Medulla oblongata (tissue), 1 donor: ENCODE measurements at regions not wholly inside any gene's neighbourhood (a gene's known extent, or its start where the extent isn't known, plus 50 kb on each side); places are given as distances from the start of the nearest gene placed in this dataset.

Source experiments
- DNase-seq: peaks from one replicate; pipeline ENCODE4 v3.0.0-alpha.2; 2015; ENCODE audit errors: extremely low spot score

DNA sequence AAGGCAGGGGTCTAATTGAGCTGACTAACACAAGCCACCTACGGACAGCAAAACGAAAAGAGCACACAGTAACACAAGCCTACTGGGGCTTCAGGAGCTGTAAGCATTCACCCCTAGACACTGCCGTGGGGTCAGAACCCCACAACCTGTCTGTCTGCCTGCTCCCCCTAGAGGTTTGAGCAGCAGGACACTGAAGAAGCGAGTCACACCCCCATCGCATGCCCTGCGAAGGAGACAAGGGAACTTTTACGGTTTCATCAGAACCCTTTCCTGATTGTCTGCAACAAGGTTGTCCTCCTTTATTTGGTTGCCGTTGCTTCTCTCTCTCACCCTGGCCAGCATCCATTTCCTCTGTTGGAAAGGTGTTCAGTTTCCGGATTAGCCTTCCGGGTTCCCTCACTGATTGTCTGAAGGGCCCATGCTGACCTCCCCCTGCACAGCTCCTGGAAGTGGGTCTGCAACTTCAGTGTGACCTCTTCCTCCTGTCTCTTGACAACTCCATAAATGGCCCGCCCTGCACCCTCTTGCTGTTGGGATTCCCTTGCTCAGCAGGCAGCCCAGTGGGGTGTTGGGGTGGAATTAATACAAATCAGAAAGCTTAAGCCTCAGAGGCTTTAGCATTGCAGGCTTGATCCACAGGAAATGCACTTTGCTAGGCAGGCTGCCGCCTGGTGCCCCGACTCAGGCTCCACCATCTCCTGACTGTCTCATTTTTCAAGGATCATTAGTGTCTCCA lies 258.9 kb upstream of the TLE4 start:
- DNase-seq, result no peak

DNA sequence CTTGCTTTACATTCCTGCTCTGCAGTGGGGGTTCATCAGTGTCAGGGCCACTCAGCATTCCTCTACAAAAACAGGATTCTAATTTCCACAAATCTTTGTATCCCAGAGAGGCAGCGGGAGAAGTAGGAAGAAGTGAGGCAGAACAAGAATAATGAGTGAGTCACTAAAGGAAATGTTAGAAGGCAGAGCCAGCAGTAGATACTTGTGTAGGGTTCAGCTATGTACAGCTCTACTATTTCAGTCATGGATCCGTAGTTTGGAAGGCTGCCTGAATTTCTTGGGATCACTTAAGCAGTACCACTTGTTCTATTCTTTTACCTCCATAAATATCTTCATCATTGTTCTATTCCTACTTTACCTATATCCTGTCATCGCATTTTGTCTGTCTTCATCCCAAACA lies 246.3 kb upstream of the TLE4 start:
- no peak for DNase-seq

DNA sequence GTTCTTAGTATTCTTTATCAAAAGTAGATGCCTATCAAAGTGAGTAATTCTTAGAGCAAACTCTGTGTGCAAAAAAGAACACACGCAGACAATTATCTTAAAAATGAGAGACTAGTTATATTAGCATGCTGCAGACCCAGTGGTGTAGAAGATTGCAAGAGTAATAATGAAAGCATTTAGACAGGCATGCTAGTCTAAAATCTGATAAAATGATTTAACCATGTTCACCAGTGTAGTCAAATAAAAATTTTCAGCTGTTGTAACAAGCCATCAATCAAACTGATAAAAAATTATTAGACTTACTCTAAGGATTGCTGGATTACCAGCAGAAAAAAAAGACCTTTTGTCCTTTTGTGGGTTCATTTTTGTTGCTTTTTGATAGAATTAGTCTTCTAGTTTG lies 241.9 kb upstream of the TLE4 start:
- no peak for DNase-seq

DNA sequence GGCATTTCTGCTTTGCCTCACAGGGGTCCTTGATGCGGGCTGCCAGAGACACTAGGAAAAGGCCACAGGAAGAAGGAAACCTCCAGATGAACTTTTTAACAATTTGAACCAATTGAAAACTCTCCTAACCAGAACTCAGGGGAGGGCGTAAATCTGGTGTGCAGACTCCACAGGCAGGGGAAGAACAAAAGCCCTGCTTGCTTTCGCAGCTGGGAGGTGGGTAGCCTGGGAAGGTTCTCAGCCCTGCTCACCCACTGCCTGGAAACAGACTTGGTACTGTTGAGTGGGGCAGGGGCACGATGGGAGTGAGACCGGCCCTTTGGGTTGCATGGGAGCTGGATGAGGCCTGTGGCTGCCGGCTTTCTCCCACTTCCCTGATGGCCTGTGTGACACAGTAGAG lies 237.8 kb upstream of the TLE4 start:
- no peak for DNase-seq

DNA sequence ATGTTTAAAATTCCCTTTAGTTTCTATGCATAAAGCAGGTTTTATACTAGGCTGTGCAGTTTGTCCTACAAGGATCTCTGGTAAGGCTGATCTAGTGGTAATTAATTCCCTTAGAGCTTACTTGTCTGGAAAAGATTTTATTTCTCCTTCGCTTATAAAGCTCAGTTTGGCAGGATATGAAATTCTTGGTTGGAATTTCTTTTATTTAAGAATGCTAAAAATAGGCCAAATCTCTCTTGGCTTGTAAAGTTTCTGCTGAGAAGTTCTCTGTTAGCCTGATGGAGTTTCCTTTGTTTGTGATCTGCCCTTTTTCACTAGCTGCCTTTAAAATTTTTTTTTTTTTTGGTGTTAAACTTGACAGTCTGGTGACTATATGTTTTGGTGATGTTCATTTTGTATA lies 237.1 kb upstream of the TLE4 start:
- DNase-seq, result no peak

DNA sequence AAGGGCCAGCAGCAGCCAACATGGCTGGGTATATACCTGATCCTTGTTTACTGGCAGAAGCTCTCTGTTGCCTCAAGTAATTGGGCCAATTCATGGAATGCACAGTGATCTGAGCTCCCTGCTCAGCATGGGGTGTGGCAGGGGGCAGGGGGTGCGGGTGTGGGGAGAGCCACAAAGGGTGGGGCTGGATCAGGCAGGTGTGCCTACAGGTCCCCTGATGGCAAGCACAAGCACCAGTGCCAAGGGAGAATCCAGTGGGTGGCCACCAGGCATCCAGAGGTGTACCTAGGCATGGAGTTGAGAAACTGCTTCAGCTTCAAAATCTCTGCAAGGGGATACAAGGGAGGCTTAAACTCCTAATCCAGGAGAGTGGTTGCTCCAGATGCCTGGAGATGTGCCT lies 235.8 kb upstream of the TLE4 start:
- no peak for DNase-seq

DNA sequence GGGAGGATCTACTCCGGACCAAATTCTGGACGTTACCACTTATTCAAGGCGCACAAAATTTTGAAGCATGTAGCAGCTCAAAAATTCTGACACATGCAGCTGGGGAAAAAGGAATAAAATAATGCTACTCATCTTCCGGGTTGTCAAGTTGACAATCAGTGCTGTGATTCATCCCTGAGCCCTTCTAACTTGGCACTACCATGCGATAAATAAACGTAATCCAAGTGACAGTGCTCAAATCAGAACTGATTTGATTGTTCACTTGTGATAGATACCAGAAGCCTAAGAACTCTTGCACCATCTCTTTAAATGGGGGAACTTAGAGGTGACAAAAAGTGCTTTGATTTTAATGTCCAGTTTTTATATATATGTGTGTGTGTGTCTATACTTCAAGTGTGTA lies 230.2 kb upstream of the TLE4 start:
- no peak for DNase-seq

DNA sequence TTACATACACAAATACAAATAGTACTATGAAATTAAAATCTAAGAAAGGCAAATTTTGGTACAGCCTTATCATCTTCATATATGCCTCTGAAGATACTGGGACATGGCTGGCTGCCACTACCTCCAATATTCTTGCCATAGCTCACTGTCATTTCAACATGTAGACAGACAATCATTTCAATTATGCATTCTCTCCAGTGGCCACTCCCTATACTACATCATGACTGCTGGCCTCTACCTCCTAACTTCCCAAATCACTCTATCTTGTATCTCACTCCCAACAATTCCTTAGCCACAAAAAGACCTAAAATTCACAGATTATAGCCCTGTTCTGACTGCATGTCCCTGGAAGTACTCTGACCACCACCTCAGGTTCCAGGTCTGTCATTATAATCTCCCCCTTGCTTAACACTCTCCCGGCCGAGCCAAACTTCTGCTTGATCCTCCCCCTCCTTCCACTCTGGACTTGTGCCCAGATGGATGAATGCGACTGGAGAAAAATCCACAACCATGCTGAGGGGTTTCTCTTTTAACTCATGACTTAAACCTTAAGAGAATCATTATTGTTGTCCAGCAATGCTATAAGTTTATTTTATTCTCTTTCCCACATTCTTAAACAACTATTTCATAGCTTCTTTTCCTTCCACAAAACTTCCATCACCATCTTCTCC lies 225.3 kb upstream of the TLE4 start:
- DNase-seq, result no peak

DNA sequence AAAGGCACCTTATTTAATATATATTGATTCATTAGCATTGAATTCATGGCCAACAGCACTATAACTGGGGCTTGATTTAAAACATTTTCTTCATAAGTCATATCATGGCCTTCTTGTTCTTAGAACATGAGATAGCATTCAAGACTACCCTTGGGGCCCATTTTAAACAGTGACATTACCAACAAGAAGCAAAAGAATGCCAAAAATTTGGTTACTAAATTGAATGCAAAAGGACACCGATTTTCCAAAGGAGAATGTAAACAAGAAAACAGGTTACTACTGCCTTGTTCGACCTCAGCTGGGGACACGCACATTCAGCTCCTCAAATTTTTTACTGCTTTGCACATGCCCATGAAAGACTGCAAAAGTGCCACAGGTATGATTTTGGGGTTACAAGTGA lies 219.4 kb upstream of the TLE4 start:
- no peak for DNase-seq

DNA sequence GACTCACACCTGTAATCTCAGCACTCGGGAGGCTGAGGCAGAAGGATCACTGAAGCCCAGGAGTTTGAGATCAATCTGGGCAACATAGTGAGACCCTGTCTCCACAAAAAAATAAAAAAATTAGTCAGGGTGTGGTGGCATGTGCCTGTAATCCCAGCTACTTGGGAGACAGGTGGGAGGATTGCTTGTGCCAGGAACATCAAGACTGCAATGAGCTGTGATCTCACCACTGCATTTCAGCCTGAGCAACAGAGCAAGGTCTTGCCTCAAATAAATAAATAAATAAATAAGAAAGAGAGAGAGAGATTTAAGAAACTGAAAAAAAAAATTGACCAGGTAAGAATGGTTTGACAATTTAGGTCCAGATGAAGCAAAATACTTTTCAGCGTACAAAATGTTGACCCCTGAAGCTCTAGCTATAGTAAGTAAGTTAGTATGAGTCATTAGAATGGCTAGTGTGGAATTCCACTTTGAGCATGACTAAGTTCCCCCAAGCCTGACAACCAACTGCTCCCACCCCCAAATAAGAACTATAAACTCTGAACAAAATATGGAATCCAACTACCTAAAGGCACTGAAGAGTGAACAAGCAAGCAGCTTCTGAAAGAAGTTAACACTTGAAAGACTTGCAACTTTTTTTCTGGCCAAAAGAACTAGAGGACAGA lies 217.8 kb upstream of the TLE4 start:
- no peak for DNase-seq

DNA sequence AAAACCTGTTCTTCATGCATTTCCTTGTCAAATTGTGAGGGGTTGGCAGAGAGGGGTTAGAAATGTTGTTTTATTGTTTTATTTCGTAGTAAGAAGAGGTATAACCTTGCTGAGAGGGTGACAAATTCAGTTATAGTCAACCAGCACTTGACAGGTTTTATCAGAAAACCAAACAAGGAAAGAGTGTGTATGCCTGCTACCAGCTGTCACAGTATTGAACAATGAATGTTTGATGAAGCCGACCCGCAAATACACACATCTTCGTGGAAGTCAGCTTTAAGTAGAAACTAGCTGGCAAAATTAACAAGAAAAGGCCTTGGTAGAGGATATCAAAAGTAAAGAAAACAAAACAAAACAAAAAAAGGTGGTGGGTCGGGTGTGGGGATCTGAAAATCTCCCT lies 214.6 kb upstream of the TLE4 start:
- no peak for DNase-seq

DNA sequence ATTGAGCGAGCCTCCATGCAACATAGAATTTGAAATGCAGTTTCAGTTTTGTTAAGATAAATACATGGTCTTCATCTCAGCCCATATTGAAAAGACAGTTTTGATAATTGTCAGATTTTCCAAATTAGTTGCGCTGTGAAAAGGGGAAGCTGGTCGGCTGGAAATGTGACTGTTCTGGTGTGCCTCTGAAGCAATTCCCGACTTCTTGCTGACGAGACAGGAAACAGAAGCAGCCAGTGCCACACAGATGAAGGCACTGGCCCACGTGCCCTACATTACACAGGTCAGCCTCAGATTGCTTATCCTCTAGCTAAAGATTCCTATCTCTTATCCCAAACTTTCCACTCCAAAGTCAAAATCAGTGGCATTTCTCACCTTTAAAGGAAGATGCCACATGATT lies 214.1 kb upstream of the TLE4 start:
- DNase-seq, result peak; percentile 58

DNA sequence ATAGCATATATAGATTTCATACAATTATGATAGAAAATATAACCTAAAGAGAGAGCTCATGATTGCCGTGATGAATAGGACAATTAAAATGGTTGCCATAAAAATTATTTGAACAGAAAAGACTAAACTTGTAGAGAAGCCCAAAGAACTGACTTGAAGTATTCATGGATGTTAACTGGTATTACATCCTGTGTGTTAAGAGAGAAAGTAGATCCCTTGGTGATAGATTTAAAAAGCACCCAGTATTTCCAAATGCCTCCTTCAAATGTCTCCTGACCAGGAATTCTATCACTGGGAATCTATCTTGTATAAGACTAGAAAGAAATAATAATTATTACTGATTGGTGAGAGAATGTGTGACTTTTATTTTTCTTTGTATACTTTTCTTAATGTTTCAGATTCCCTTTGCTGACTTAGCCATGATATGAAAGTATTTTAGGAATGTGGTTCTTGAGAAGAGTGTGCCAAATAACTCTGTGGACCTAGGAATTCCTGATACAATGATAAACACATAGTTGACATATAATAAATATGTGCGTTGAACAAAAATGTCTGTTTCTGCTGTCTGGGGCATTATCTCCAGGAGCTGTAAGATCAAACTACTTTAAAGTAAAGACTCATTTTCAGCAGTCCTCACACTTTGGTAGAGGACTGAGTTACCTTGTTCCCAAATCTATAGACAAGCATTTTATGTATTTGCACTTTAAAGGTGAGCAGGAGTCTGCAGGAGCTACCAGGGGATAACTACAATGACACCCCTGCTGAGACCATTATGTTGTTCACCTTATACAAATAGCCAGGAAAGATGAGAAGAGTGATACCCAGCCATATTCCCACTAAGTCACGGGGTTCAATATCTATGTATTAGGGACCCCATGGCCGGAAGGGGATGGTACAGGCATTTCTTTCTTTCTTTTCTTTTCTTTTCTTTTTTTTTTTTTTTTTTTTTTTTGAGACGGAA lies 211.1 kb upstream of the TLE4 start:
- no peak for DNase-seq

DNA sequence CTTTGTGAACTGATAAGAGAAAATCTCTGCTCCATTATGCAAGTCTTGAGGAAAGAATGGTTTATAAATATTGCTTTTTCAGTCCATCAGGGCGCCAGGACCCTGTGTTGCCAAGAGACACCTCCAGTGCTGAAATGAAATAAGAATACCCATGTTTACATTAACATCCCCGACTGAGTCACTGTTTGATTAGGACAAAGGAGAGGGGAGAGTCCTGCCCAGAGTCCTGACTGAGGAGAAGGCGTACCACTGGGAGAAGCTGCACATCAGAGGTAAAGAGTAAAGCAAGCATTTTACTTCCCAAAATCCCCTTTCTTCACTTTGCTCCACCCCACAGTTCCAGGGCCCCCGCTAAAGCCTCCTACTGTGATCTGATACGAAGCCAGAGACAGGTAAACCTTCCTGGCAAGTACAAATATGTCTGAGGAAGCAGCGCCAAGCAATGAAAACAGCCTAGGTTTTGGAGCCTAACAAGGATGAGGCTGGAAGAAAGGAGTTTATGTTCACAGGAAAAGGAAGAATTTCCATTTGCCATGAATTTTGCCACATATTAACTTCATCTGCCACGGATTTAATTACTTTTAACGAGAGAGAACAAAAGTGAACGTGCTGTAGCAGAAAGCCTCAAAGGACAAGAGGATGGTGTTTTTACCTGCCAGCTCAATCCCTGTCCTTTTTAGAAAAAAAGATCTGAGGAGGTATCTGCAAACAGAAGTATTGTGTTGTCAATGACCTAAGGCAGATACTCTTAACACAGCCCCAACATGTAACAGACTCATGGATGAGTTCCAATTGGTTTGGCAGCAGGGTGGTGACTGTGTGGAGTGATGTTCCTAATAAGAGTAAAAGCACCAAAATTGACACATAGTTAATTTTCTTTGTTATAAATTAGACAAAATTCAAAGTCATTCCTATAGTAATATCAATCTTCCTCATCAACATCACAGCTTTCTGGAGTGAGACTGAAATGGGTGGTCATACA lies 209.4 kb upstream of the TLE4 start:
- no peak for DNase-seq

DNA sequence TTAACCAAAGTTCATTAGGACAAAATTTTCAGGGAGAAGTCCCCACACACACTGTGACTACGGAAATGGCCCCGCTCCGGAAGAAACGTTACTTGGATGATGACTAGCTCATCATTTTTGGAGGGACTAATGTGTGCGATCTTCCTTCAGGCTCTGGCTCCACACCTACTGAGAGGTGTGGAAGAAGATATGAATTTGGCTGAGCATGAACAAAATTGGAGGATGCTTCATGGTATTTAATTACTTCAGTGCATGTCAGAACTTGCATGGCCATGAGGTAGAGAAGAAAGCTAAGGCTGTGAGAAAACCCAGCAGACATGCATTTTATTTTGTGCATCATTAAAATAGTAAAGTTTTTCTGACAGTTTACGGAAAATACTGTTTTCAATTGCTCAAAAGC lies 202.1 kb upstream of the TLE4 start:
- no peak for DNase-seq

DNA sequence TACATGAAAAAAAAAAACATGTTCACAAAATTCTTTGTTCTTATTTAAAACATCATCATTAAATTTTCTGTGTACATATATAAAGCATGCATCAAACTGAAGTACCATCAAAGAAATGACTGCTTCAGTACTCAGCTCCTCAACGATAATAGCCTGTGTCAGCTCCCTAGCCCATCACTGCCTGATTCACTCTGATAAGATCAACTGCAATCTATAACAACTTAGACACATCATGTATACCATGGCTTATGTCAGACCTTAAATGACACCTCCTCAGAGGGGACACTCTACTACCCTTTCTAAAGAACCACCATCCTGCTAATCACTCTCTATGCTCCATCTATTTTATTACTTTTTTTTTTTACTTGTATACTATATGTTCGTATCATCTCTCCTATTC lies 200.5 kb upstream of the TLE4 start:
- DNase-seq, result no peak

DNA sequence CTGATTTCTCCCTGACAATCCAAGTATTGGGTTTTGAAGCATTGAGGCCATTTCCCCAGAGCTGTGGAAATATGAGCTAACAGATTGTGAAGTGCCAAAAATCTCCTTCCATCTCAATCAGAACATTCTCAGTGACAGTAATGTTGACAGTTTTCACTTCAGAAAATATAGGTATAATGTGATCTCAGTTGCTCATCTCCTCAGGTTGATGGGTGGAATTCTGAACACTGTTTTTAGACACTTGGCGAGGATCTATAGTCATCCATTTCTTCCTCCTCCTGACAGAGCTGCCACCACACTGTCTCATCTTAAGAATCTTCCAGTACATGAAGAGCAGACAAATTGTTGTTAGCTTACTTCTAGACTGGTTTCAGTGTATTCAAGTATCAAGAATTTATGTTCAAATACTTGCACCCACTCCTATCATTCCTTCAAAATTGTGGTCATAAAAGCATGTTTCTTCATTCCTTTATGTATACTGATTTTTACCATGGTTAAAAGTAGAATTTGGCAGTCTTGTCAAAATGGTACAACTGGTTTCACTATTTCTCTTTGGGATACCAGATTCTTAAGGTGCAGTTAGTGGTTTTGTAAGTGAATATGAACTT lies 199.7 kb upstream of the TLE4 start:
- no peak for DNase-seq

DNA sequence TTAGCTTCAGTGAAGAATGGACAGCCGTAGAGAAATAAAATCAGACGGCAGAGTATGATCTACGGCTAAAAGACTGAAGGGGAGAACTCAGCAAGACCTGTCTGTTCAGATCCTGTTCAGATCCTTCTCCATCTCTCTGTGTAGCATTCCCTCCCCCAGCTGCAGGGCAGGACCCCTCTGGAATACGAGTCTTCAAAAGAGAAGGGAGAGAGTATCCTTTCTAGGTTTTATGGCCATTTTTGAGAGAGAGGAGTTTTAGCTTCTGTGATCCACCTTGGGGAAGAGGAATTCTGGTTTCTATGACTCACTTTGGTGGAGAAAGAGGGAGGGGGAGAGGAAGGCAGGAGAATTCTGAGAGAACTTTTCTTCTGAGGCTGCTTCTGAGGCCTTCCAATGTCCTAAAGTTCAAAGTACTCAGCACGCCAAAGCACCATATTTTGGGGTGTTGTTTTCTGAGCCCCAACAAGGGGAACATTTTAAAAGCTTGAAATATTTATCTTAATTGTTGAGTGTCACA lies 194.4 kb upstream of the TLE4 start:
- no peak for DNase-seq

DNA sequence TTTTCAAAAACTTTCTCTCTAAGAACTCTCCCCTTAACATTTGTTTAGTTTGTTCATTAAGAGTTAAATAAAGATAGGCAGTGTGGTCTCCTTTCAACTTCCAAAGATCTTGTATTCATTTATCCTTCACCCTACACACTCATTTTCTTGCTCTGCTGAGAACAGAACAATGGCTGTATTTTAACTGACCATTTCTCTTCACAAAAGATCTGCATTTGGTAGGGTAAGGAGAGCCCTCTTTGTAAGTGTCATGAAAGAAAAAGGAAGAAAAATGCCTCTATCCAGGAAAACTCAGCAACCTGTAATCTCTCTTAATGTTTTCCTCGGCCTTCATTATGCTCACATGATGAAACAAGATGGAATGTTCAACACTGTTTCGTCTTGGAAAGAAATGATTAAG lies 193.7 kb upstream of the TLE4 start:
- DNase-seq, result no peak

DNA sequence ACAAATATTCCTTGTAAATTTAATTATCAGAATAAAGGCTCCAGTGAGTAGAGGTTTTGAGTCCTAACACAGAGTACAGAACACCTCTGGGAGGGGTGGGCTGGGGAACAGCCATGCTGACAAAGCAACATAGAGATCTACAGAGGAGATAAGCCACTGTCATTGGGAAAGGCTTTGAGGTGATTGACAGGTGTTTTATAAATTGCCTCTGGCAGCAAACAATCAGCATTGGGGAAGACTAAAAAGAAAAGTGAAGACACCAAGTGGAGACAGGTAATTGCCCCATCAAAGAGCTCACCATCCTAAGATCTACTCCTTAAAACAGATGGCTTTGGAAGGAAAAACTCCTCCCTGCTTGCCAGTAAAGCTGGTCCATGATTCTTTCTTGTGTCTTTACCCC lies 189.7 kb upstream of the TLE4 start:
- no peak for DNase-seq
